Right atrium auricular region (tissue), 2 donors: ENCODE measurements at regions not wholly inside any gene's neighbourhood (a gene's known extent, or its start where the extent isn't known, plus 50 kb on each side); places are given as distances from the start of the nearest gene placed in this dataset.

ENCODE experiments used
- DNase-seq: peaks from one replicate; pipeline ENCODE4 v3.0.0-alpha.2; 2019; ENCODE audit warnings: low spot score
- H3K27ac ChIP-seq, 2 donors: fragments of 200-600 bp; sonication (generic); 1 replicate in 1 of 2; 2 replicates in 1 of 2; pipeline ENCODE4 v1.5.1; 2016 to 2019
- H3K27me3 ChIP-seq, 2 donors: fragments of 200-600 bp; sonication (generic); one replicate each; pipeline versions ENCODE4 v1.5.1 to v1.6.0; 2017 to 2019
- H3K36me3 ChIP-seq: fragments of 200-600 bp; sonication (generic); one replicate; pipeline ENCODE4 v1.5.1; 2016
- H3K4me1 ChIP-seq, 2 donors: fragments of 200-600 bp; sonication (generic); one replicate each; pipeline versions ENCODE4 v1.5.1 to v1.6.0; 2017 to 2019
- H3K4me3 ChIP-seq, 2 donors: fragments of 200-600 bp; sonication (generic); 1 replicate in 1 of 2; 2 replicates in 1 of 2; pipeline ENCODE4 v1.5.1; 2017 to 2019; ENCODE audit warnings: mild to moderate bottlenecking in 1 of 2, moderate library complexity in 1 of 2
- H3K9me3 ChIP-seq, 2 donors: fragments of 200-600 bp; sonication (generic); one replicate each; pipeline ENCODE4 v1.5.1; 2019
- CTCF ChIP-seq, 2 donors: fragments of 200-600 bp; sonication (generic); IDR thresholded peaks; one replicate each; pipeline ENCODE4 v1.5.1; 2019; ENCODE audit warnings: antibody characterized with exemption in 2 of 2

- H3K36me3 ChIP-seq: no peaks in the 10 kb centered on the region
- no peak overlapping the region for H3K4me3 ChIP-seq
- no peaks in the 10 kb centered on the region for H3K9me3 ChIP-seq
- no peak for TF ChIP-seq CTCF (IDR thresholded peaks at IDR 0.05)
- no peak for DNase-seq
- H3K27ac ChIP-seq: no peak overlapping the region
- no peaks in the 10 kb centered on the region for H3K27me3 ChIP-seq
- H3K4me1 ChIP-seq: no peaks in the 10 kb centered on the region
Observed at GRCh38 chr5:118616281-118616680, 372.1 kb downstream of the DTWD2 start.

GRCh38 chr5:118614731-118615456, 373.5 kb downstream of the DTWD2 start:
- Histone ChIP-seq H3K27me3 (no peaks in the 10 kb centered on the region), H3K27ac (no peak overlapping the region), H3K4me3 (no peak overlapping the region), H3K36me3 (no peaks in the 10 kb centered on the region), H3K9me3 (no peaks in the 10 kb centered on the region), H3K4me1 (no peaks in the 10 kb centered on the region)
- no peak for DNase-seq
- no peak for TF ChIP-seq CTCF (IDR thresholded peaks at IDR 0.05)

GRCh38 chr5:118611332-118611945, 376.9 kb downstream of the DTWD2 start:
- no peak overlapping the region for H3K4me3 ChIP-seq
- H3K4me1 ChIP-seq: no peaks in the 10 kb centered on the region
- no peaks in the 10 kb centered on the region for H3K36me3 ChIP-seq
- TF ChIP-seq CTCF (IDR thresholded peaks at IDR 0.05): peak in 1 of 2 donors; percentile 60
- H3K27me3 ChIP-seq: no peaks in the 10 kb centered on the region
- no peak for DNase-seq
- no peaks in the 10 kb centered on the region for H3K9me3 ChIP-seq
- H3K27ac ChIP-seq: no peak overlapping the region

- Histone ChIP-seq H3K36me3 (no peaks in the 10 kb centered on the region), H3K4me3 (no peak overlapping the region), H3K4me1 (no peaks in the 10 kb centered on the region), H3K27me3 (no peaks in the 10 kb centered on the region), H3K27ac (no peak overlapping the region), H3K9me3 (no peaks in the 10 kb centered on the region)
- TF ChIP-seq CTCF (IDR thresholded peaks at IDR 0.05): no peak
- no peak for DNase-seq
Observed at GRCh38 chr5:118606940-118607339, 381.4 kb downstream of the DTWD2 start.

- no peak for DNase-seq
- H3K4me3 ChIP-seq: no peak overlapping the region
- H3K9me3 ChIP-seq: no peaks in the 10 kb centered on the region
- no peaks in the 10 kb centered on the region for H3K36me3 ChIP-seq
- H3K27ac ChIP-seq: no peak overlapping the region
- no peaks in the 10 kb centered on the region for H3K27me3 ChIP-seq
- H3K4me1 ChIP-seq: no peaks in the 10 kb centered on the region
- no peak for TF ChIP-seq CTCF (IDR thresholded peaks at IDR 0.05)
Observed at GRCh38 chr5:118605761-118606160, 382.6 kb downstream of the DTWD2 start.
